OCI-LY7 (cell line): ENCODE measurements at regions not wholly inside any gene's neighbourhood (a gene's known extent, or its start where the extent isn't known, plus 50 kb on each side); places are given as distances from the start of the nearest gene placed in this dataset.

Experiments used
- EZH2phosphoT487 ChIP-seq: fragments of 200-600 bp; sonication (generic); IDR thresholded peaks from 2 replicates; pipeline ENCODE4 v1.6.1; 2018; ENCODE audit warnings: low read depth, borderline replicate concordance, mild to moderate bottlenecking, mixed run types, antibody characterized with exemption, low read length, moderate library complexity, mixed read lengths
- TF ChIP-seq, protein P1 (sequence below): fragments of 200-600 bp; sonication (generic); conservative IDR thresholded peaks from 2 replicates; pipeline ENCODE4 v1.5.1; 2014; ENCODE audit warnings: mild to moderate bottlenecking, antibody characterized with exemption, low read length, moderate library complexity, mixed read lengths

DNA sequence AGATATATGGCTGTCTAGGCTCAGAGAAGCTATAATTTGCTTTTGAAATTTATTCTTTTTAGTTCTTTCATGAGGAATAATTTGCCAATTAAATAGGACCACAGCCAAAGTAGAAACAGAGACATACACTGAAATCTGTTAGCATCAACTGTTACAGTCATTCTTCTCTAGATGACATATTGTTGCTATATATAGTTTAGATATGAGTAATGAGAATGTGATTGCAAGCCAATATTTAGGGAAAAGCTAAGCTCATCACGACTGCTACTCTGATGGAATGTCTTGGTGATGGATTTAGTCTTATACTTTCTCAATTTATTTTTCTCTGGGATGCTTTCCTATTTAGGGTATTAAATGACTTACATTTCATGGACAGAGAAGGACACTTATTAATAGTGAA lies 259.1 kb downstream of the LNPK start:
- TF ChIP-seq, protein P1, sequence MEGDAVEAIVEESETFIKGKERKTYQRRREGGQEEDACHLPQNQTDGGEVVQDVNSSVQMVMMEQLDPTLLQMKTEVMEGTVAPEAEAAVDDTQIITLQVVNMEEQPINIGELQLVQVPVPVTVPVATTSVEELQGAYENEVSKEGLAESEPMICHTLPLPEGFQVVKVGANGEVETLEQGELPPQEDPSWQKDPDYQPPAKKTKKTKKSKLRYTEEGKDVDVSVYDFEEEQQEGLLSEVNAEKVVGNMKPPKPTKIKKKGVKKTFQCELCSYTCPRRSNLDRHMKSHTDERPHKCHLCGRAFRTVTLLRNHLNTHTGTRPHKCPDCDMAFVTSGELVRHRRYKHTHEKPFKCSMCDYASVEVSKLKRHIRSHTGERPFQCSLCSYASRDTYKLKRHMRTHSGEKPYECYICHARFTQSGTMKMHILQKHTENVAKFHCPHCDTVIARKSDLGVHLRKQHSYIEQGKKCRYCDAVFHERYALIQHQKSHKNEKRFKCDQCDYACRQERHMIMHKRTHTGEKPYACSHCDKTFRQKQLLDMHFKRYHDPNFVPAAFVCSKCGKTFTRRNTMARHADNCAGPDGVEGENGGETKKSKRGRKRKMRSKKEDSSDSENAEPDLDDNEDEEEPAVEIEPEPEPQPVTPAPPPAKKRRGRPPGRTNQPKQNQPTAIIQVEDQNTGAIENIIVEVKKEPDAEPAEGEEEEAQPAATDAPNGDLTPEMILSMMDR, result no peak
- no peak for TF ChIP-seq EZH2phosphoT487
